ENCODE measurements at regions not wholly inside any gene's neighbourhood (a gene's known extent, or its start where the extent isn't known, plus 50 kb on each side); places are given as distances from the start of the nearest gene placed in this dataset.

- TF ChIP-seq TBX2 (CRISPR knock-in tag; IDR thresholded peaks at IDR 0.05; ENCODE audit: borderline replicate concordance) (no peak), PHF20 (CRISPR knock-in tag; IDR thresholded peaks at IDR 0.05) (no peak), ZFP41 (CRISPR knock-in tag; IDR thresholded peaks at IDR 0.05; ENCODE audit: borderline replicate concordance) (no peak), ZNF510 (CRISPR knock-in tag; IDR thresholded peaks at IDR 0.05; ENCODE audit: low read depth) (no peak), DZIP1 (CRISPR knock-in tag; IDR thresholded peaks at IDR 0.05) (no peak)
These were observed 155.0 kb downstream of the GJA1 start (continued) for GRCh38 chr6:121590438-121590837.

- WGBS (ENCODE audit: low lambda C conversion rate) = 18% methylated on average over 4 of the region's 4 CpGs
- no peak for ATAC-seq
- H3K4me3 ChIP-seq (replicated peaks in 1 of 3; ENCODE audit: insufficient read depth in 1 of 3, low read depth in 2 of 3, low read length in 3 of 3) = no peak overlapping the region
- no peaks in the 10 kb centered on the region for H4K20me1 ChIP-seq (ENCODE audit: insufficient read depth, low read length)
- no peaks in the 10 kb centered on the region for H3K36me3 ChIP-seq (replicated peaks in 1 of 2; ENCODE audit: control insufficient read depth in 1 of 2, insufficient read depth in 2 of 2, low read length in 2 of 2)
- no peaks in the 10 kb centered on the region for H3K4me1 ChIP-seq (ENCODE audit: insufficient read depth, low read length)
- no peak overlapping the region for H3K9ac ChIP-seq (ENCODE audit: insufficient read depth, low read depth, low read length)
- no peak for FAIRE-seq
- no peaks in the 10 kb centered on the region for H3K9me3 ChIP-seq (ENCODE audit: low read length)
- H3K27me3 ChIP-seq (ENCODE audit: control insufficient read depth in 1 of 2, insufficient read depth in 2 of 2, low read length in 2 of 2) = no peaks in the 10 kb centered on the region
- DNase-seq (ENCODE audit: low spot score) = no peak
- in situ Hi-C loops (cut with HindIII; ENCODE audit: extremely low pct_ligation_motif_present, low pct_unique_long_range_greater_than_20kb) (no loop called here), intact Hi-C loops (cut with micrococcal nuclease; ENCODE audit: unreplicated experiment) (no loop called here)
- H3K79me2 ChIP-seq (ENCODE audit: insufficient read depth, low read length) = no peaks in the 10 kb centered on the region
- BruUV-seq (replicated peaks) = no TSS peak
- ChIA-PET CTCF (ENCODE audit: low intra/inter-chr PET ratio, low total read pairs) (no interaction called here), POLR2A (no interaction called here)
- H2AFZ ChIP-seq (ENCODE audit: low read length) = no peak overlapping the region
- no peak overlapping the region for H3K4me2 ChIP-seq (ENCODE audit: low read depth, low read length)
- H3K27ac ChIP-seq (ENCODE audit: extremely low read length, insufficient read depth, low read length) = no peak overlapping the region
- TF ChIP-seq RORA (CRISPR knock-in tag; IDR thresholded peaks at IDR 0.05) (no peak), ARNT (IDR thresholded peaks at IDR 0.05) (no peak), CAMTA2 (CRISPR knock-in tag; IDR thresholded peaks at IDR 0.05; ENCODE audit: borderline replicate concordance) (no peak), MXD4 (CRISPR knock-in tag; IDR thresholded peaks at IDR 0.05) (no peak), ATF6 (CRISPR knock-in tag; conservative IDR thresholded peaks at IDR 0.05) (no peak), NONO (IDR thresholded peaks at IDR 0.05) (no peak), NONO (CRISPR knock-in tag; conservative IDR thresholded peaks at IDR 0.05) (no peak), MXI1 (IDR thresholded peaks at IDR 0.05; ENCODE audit: borderline replicate concordance, low read depth, low read length) (no peak), ZNF891 (CRISPR knock-in tag; IDR thresholded peaks at IDR 0.05) (no peak), CEBPG (CRISPR knock-in tag; IDR thresholded peaks at IDR 0.05) (no peak), HOXA9 (CRISPR knock-in tag; IDR thresholded peaks at IDR 0.05; ENCODE audit: borderline replicate concordance) (no peak), KDM1A (CRISPR knock-in tag; IDR thresholded peaks at IDR 0.05) (no peak), GZF1 (CRISPR knock-in tag; IDR thresholded peaks at IDR 0.05) (no peak), TEF (CRISPR knock-in tag; IDR thresholded peaks at IDR 0.05) (no peak), DMAP1 (CRISPR knock-in tag; IDR thresholded peaks at IDR 0.05) (no peak), ZNF704 (CRISPR knock-in tag; IDR thresholded peaks at IDR 0.05; ENCODE audit: borderline replicate concordance) (no peak)
These were observed 155.5 kb downstream of the GJA1 start for GRCh38 chr6:121590916-121591315.
